ENCODE measurements at regions not wholly inside any gene's neighbourhood (a gene's known extent, or its start where the extent isn't known, plus 50 kb on each side); places are given as distances from the start of the nearest gene placed in this dataset.
"Not testable (repeated sequence)": the region's sequence is repeated elsewhere in the genome, so short reads cannot be mapped to it uniquely, and the experiment has no call there.

DNA sequence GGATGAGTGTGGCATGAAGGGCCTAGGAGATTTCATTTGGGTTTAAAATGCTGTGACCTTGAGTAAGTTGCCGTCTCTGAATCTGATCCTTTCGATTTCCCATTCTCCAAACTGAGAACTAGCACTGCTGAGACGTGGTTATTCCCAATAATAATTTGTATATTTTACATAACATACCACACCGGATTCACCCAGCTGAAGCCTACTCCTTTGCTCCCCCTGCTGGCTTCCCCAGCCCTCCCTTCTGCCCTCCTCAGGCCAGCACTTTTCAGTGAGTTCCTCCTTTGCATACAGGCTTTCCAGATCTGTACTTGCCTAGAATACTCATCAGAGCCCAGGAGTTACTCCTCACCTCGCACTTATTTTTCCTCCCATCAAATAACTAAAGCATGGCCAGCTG is 255.1 kb downstream of the OR4F29 start:
- intact Hi-C loops (cut with DNase I; ENCODE audit: low total_unique reads); H3K27me3 ChIP-seq; H3K4me3 ChIP-seq; H3K27ac ChIP-seq; H3K36me3 ChIP-seq; H3K9me3 ChIP-seq; H3K4me1 ChIP-seq; DNase-seq; in situ Hi-C loops (cut with MboI; ENCODE audit: low pct_ligation_motif_present in 1 of 4, low pct_unique_long_range_greater_than_20kb in 1 of 4, low sequenced_read_pairs in 3 of 4): not testable (repeated sequence)
- WGBS, 2 donors (ENCODE audit: low coverage in 1 of 2), result no CpG with 5 or more reads among the region's 5 CpGs

GRCh38 chr1:191296-192049 is 260.0 kb downstream of the OR4F29 start:
- DNase-seq, result peak; percentile 8
- 51 to 67% methylated on average over 4 to 17 of the region's 19 CpGs for WGBS, 2 donors (ENCODE audit: low coverage in 1 of 2)
- H3K36me3 ChIP-seq; H3K4me3 ChIP-seq; in situ Hi-C loops (cut with MboI; ENCODE audit: low pct_ligation_motif_present in 1 of 4, low pct_unique_long_range_greater_than_20kb in 1 of 4, low sequenced_read_pairs in 3 of 4); H3K27me3 ChIP-seq; H3K27ac ChIP-seq; H3K9me3 ChIP-seq; intact Hi-C loops (cut with DNase I; ENCODE audit: low total_unique reads); H3K4me1 ChIP-seq: not testable (repeated sequence)

- in situ Hi-C loops (cut with MboI; ENCODE audit: low pct_ligation_motif_present in 1 of 4, low pct_unique_long_range_greater_than_20kb in 1 of 4, low sequenced_read_pairs in 3 of 4), result not testable (repeated sequence)
Measured at GRCh38 chr1:190678-191077, 260.8 kb downstream of the OR4F29 start.

DNA sequence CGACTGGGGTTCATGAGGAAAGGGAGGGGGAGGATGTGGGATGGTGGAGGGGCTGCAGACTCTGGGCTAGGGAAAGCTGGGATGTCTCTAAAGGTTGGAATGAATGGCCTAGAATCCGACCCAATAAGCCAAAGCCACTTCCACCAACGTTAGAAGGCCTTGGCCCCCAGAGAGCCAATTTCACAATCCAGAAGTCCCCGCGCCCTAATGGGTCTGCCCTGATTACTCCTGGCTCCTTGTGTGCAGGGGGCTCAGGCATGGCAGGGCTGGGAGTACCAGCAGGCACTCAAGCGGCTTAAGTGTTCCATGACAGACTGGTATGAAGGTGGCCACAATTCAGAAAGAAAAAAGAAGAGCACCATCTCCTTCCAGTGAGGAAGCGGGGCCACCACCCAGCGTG is 261.6 kb downstream of the OR4F29 start:
- H3K36me3 ChIP-seq; H3K4me1 ChIP-seq; H3K4me3 ChIP-seq; H3K27ac ChIP-seq; in situ Hi-C loops (cut with MboI; ENCODE audit: low pct_ligation_motif_present in 1 of 4, low pct_unique_long_range_greater_than_20kb in 1 of 4, low sequenced_read_pairs in 3 of 4); H3K9me3 ChIP-seq; H3K27me3 ChIP-seq; intact Hi-C loops (cut with DNase I; ENCODE audit: low total_unique reads): not testable (repeated sequence)
- DNase-seq, result peak; percentile 6
- 85% methylated on average over 4 of the region's 8 CpGs; no CpG with 5 or more reads in 1 of the 2 donors for WGBS, 2 donors (ENCODE audit: low coverage in 1 of 2)

More at GRCh38 chr1:190678-191077, 260.8 kb downstream of the OR4F29 start:
- H3K36me3 ChIP-seq; H3K27me3 ChIP-seq; DNase-seq; H3K4me1 ChIP-seq; H3K4me3 ChIP-seq; intact Hi-C loops (cut with DNase I; ENCODE audit: low total_unique reads); H3K9me3 ChIP-seq; H3K27ac ChIP-seq: not testable (repeated sequence)
- 70 to 82% methylated on average over 3 to 5 of the region's 6 CpGs for WGBS, 2 donors (ENCODE audit: low coverage in 1 of 2)

- H3K4me3 ChIP-seq; in situ Hi-C loops (cut with MboI; ENCODE audit: low pct_ligation_motif_present in 1 of 4, low pct_unique_long_range_greater_than_20kb in 1 of 4, low sequenced_read_pairs in 3 of 4); H3K27ac ChIP-seq; H3K9me3 ChIP-seq; intact Hi-C loops (cut with DNase I; ENCODE audit: low total_unique reads); H3K36me3 ChIP-seq; H3K4me1 ChIP-seq; DNase-seq; H3K27me3 ChIP-seq: not testable (repeated sequence)
- WGBS, 2 donors (ENCODE audit: low coverage in 1 of 2), result 91% methylated on average over 6 of the region's 13 CpGs; no CpG with 5 or more reads in 1 of the 2 donors
Measured at GRCh38 chr1:189270-189669, 262.2 kb downstream of the OR4F29 start.

DNA sequence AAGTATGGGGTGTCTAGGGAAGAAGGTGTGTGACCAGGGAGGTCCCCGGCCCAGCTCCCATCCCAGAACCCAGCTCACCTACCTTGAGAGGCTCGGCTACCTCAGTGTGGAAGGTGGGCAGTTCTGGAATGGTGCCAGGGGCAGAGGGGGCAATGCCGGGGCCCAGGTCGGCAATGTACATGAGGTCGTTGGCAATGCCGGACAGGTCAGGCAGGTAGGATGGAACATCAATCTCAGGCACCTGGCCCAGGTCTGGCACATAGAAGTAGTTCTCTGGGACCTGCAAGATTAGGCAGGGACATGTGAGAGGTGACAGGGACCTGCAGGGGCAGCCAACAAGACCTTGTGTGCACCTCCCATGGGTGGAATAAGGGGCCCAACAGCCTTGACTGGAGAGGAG is 264.2 kb downstream of the OR4F29 start:
- WGBS, 2 donors (ENCODE audit: low coverage in 1 of 2), result 81% methylated on average over 4 of the region's 6 CpGs; no CpG with 5 or more reads in 1 of the 2 donors

GRCh38 chr1:186691-187131 is 264.8 kb downstream of the OR4F29 start:
- H3K9me3 ChIP-seq; intact Hi-C loops (cut with DNase I; ENCODE audit: low total_unique reads); H3K27ac ChIP-seq; H3K36me3 ChIP-seq; in situ Hi-C loops (cut with MboI; ENCODE audit: low pct_ligation_motif_present in 1 of 4, low pct_unique_long_range_greater_than_20kb in 1 of 4, low sequenced_read_pairs in 3 of 4); H3K27me3 ChIP-seq; H3K4me3 ChIP-seq; H3K4me1 ChIP-seq: not testable (repeated sequence)
- peak; percentile 7 for DNase-seq
- 86 to 89% methylated on average over 2 of the region's 2 CpGs for WGBS, 2 donors (ENCODE audit: low coverage in 1 of 2)

More for the DNA sequence above, 264.2 kb downstream of the OR4F29 start:
- H3K9me3 ChIP-seq; in situ Hi-C loops (cut with MboI; ENCODE audit: low pct_ligation_motif_present in 1 of 4, low pct_unique_long_range_greater_than_20kb in 1 of 4, low sequenced_read_pairs in 3 of 4); H3K27me3 ChIP-seq; DNase-seq; intact Hi-C loops (cut with DNase I; ENCODE audit: low total_unique reads); H3K4me1 ChIP-seq; H3K27ac ChIP-seq; H3K36me3 ChIP-seq; H3K4me3 ChIP-seq: not testable (repeated sequence)

DNA sequence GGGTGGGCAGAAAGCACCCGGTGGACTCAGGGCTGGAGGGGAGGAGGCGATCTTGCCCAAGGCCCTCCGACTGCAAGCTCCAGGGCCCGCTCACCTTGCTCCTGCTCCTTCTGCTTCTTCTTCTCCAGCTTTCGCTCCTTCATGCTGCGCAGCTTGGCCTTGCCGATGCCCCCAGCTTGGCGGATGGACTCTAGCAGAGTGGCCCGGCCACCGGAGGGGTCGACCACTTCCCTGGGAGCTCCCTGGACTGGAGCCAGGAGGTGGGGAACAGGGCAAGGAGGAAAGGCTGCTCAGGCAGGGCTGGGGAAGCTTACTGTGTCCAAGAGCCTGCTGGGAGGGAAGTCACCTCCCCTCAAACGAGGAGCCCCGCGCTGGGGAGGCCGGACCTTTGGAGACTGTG is 265.3 kb downstream of the OR4F29 start:
- DNase-seq, result peak; percentile 4
- H3K4me3 ChIP-seq; H3K36me3 ChIP-seq; H3K27ac ChIP-seq; H3K4me1 ChIP-seq; H3K27me3 ChIP-seq; in situ Hi-C loops (cut with MboI; ENCODE audit: low pct_ligation_motif_present in 1 of 4, low pct_unique_long_range_greater_than_20kb in 1 of 4, low sequenced_read_pairs in 3 of 4); H3K9me3 ChIP-seq; intact Hi-C loops (cut with DNase I; ENCODE audit: low total_unique reads): not testable (repeated sequence)
- WGBS, 2 donors (ENCODE audit: low coverage in 1 of 2), result 98% methylated on average over 6 of the region's 15 CpGs; no CpG with 5 or more reads in 1 of the 2 donors

DNA sequence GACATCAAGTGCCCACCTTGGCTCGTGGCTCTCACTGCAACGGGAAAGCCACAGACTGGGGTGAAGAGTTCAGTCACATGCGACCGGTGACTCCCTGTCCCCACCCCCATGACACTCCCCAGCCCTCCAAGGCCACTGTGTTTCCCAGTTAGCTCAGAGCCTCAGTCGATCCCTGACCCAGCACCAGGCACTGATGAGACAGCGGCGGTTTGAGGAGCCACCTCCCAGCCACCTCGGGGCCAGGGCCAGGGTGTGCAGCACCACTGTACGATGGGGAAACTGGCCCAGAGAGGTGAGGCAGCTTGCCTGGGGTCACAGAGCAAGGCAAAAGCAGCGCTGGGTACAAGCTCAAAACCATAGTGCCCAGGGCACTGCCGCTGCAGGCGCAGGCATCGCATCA is 266.0 kb downstream of the OR4F29 start:
- H3K27ac ChIP-seq; H3K4me3 ChIP-seq; DNase-seq; H3K36me3 ChIP-seq; intact Hi-C loops (cut with DNase I; ENCODE audit: low total_unique reads); H3K9me3 ChIP-seq; H3K4me1 ChIP-seq; in situ Hi-C loops (cut with MboI; ENCODE audit: low pct_ligation_motif_present in 1 of 4, low pct_unique_long_range_greater_than_20kb in 1 of 4, low sequenced_read_pairs in 3 of 4); H3K27me3 ChIP-seq: not testable (repeated sequence)
- WGBS, 2 donors (ENCODE audit: low coverage in 1 of 2), result 97% methylated on average over 4 of the region's 13 CpGs; no CpG with 5 or more reads in 1 of the 2 donors

All from transverse colon (tissue), 4 donors.